H1 (cell line): ENCODE measurements at regions not wholly inside any gene's neighbourhood (a gene's known extent, or its start where the extent isn't known, plus 50 kb on each side); places are given as distances from the start of the nearest gene placed in this dataset.

ENCODE experiments used
- CTCF ChIA-PET: fragments of 300-600 bp; sonication (Branson Sonifier 250); formaldehyde crosslinking; loops from one replicate; lab custom pipeline; 2021; ENCODE audit not compliant: partially characterized antibody; lab: Charles Lee
- POLR2A ChIA-PET: fragments of 300-600 bp; sonication (Branson Sonifier 250); formaldehyde crosslinking; loops from one replicate; lab custom pipeline; 2021; ENCODE audit warnings: inconsistent platforms; ENCODE audit not compliant: partially characterized antibody; lab: Charles Lee
- DNase-seq, 2 experiments: peaks; one replicate each; pipeline versions ENCODE4 v3.0.0 to v3.0.0-alpha.2; 2010 to 2022; ENCODE audit warnings: low spot score in 2 of 2, low read depth in 1 of 2, mixed read lengths in 1 of 2
- FAIRE-seq: peaks from 2 replicates; lab custom pipeline; 2011; peaks lifted over from hg19 to GRCh38; lab: Jason Lieb, UNC
- H2AFZ ChIP-seq: 2 replicates; pipeline ENCODE4 v1.8.1; 2012; ENCODE audit warnings: low read length, inconsistent platforms
- H2AK5ac ChIP-seq: 2 replicates; pipeline ENCODE4 v1.6.1; 2013; ENCODE audit warnings: low read depth, low read length
- H2BK120ac ChIP-seq: replicated peaks from 2 replicates; pipeline ENCODE3; 2013; ENCODE audit warnings: low read depth, low read length, inconsistent platforms
- H2BK12ac ChIP-seq: 2 replicates; pipeline ENCODE4 v1.6.1; 2013; ENCODE audit warnings: low read depth, low read length
- H2BK15ac ChIP-seq: 2 replicates; pipeline ENCODE4 v1.6.1; 2013; ENCODE audit warnings: low read length
- H2BK20ac ChIP-seq: 2 replicates; pipeline ENCODE4 v1.6.1; 2013; ENCODE audit warnings: low read length
- H2BK5ac ChIP-seq: 2 replicates; pipeline ENCODE4 v1.6.1; 2013; ENCODE audit warnings: low read depth, low read length
- H3K14ac ChIP-seq: 2 replicates; pipeline ENCODE4 v1.6.1; 2013; ENCODE audit warnings: inconsistent platforms; ENCODE audit not compliant: insufficient read length
- H3K18ac ChIP-seq: 2 replicates; pipeline ENCODE4 v1.6.1; 2013; ENCODE audit warnings: low read length; ENCODE audit errors: extremely low read depth
- H3K23ac ChIP-seq: 2 replicates; pipeline ENCODE4 v1.6.1; 2013; ENCODE audit warnings: inconsistent platforms; ENCODE audit not compliant: insufficient read length
- H3K23me2 ChIP-seq: 2 replicates; pipeline ENCODE4 v1.6.1; 2013; ENCODE audit warnings: low read depth, low read length
- H3K27ac ChIP-seq: 2 replicates; pipeline ENCODE4 v1.6.1; 2011; ENCODE audit warnings: low read depth, low read length, inconsistent platforms
- H3K27me3 ChIP-seq, 4 experiments: replicated peaks in 1 of 4; 1 replicate in 1 of 4; 2 replicates in 3 of 4; pipeline versions ENCODE4 v1.6.1 to v1.8.1; 2011 to 2013; ENCODE audit warnings: low read length in 3 of 4, mild to moderate bottlenecking in 3 of 4, inconsistent platforms in 2 of 4, mixed read lengths in 2 of 4, moderate library complexity in 1 of 4; ENCODE audit not compliant: control insufficient read depth in 3 of 4, insufficient read depth in 3 of 4; ENCODE audit errors: extremely low read depth in 1 of 4
- H3K36me3 ChIP-seq, 4 experiments: 2 replicates each; pipeline versions ENCODE4 v1.6.1 to v1.8.1; 2011 to 2013; ENCODE audit warnings: mild to moderate bottlenecking in 4 of 4, low read length in 3 of 4, moderate library complexity in 2 of 4, control low read depth in 1 of 4, inconsistent platforms in 1 of 4; ENCODE audit not compliant: insufficient read depth in 4 of 4, control insufficient read depth in 2 of 4
- H3K4ac ChIP-seq: replicated peaks from 2 replicates; pipeline ENCODE3; 2013; ENCODE audit warnings: low read length, low read depth, mixed read lengths, inconsistent platforms; ENCODE audit not compliant: insufficient read length
- H3K4me1 ChIP-seq, 4 experiments: replicated peaks in 1 of 4; 1 replicate in 1 of 4; 2 replicates in 3 of 4; pipeline versions ENCODE4 v1.6.1 to v1.8.1; 2011 to 2013; ENCODE audit warnings: low read length in 3 of 4, inconsistent platforms in 2 of 4, mixed read lengths in 1 of 4; ENCODE audit not compliant: insufficient read depth in 4 of 4, control insufficient read depth in 3 of 4
- H3K4me2 ChIP-seq, 2 experiments: 2 replicates each; pipeline versions ENCODE4 v1.6.1 to v1.8.1; 2011 to 2013; ENCODE audit warnings: low read depth in 2 of 2, low read length in 2 of 2, control low read depth in 1 of 2, inconsistent platforms in 1 of 2, mild to moderate bottlenecking in 1 of 2; ENCODE audit not compliant: insufficient read depth in 1 of 2
- H3K4me3 ChIP-seq, 4 experiments: fragments of 200-600, 300-600 bp in 1 of 4; sonication (generic), shearing (Covaris generic), sonication (Bioruptor Twin) in 1 of 4; 2 replicates each; pipeline versions ENCODE4 v1.5.1 to v1.8.1; 2011 to 2016; ENCODE audit warnings: low read length in 4 of 4, low read depth in 3 of 4, control low read depth in 2 of 4, inconsistent platforms in 2 of 4, mild to moderate bottlenecking in 2 of 4, mixed read lengths in 1 of 4, moderate library complexity in 1 of 4; ENCODE audit not compliant: insufficient read depth in 2 of 4; ENCODE audit errors: extremely low read depth in 1 of 4
- H3K56ac ChIP-seq: replicated peaks from 2 replicates; pipeline ENCODE3; 2013; ENCODE audit warnings: low read depth, mild to moderate bottlenecking, mixed read lengths, low read length, inconsistent platforms; ENCODE audit not compliant: insufficient read length
- H3K79me1 ChIP-seq: 2 replicates; pipeline ENCODE4 v1.6.1; 2013; ENCODE audit warnings: low read depth, low read length, control low read depth
- H3K79me2 ChIP-seq, 2 experiments: 2 replicates each; pipeline versions ENCODE4 v1.6.1 to v1.8.1; 2012 to 2013; ENCODE audit warnings: low read length in 2 of 2, mild to moderate bottlenecking in 2 of 2, inconsistent platforms in 1 of 2; ENCODE audit not compliant: insufficient read depth in 2 of 2, control insufficient read depth in 1 of 2
- H3K9ac ChIP-seq, 4 experiments: replicated peaks in 1 of 4; 1 replicate in 1 of 4; 2 replicates in 3 of 4; pipeline versions ENCODE4 v1.6.1 to v1.8.1; 2011 to 2013; ENCODE audit warnings: low read depth in 3 of 4, low read length in 3 of 4, control low read depth in 2 of 4, mild to moderate bottlenecking in 2 of 4, moderate library complexity in 2 of 4, inconsistent platforms in 1 of 4; ENCODE audit errors: extremely low read depth in 1 of 4
- H3K9me3 ChIP-seq, 2 experiments: 2 replicates each; pipeline versions ENCODE4 v1.6.1 to v1.8.1; 2012 to 2013; ENCODE audit warnings: mild to moderate bottlenecking in 2 of 2, moderate library complexity in 2 of 2, control low read depth in 1 of 2, inconsistent platforms in 1 of 2, low read depth in 1 of 2, low read length in 1 of 2, mixed read lengths in 1 of 2; ENCODE audit not compliant: insufficient read depth in 2 of 2
- H4K20me1 ChIP-seq, 2 experiments: replicated peaks in 1 of 2; 2 replicates each; pipeline versions ENCODE3 to v1.8.1; 2011 to 2013; ENCODE audit warnings: inconsistent platforms in 2 of 2, low read length in 2 of 2, mild to moderate bottlenecking in 1 of 2; ENCODE audit not compliant: insufficient read depth in 2 of 2, control insufficient read depth in 1 of 2
- H4K5ac ChIP-seq: 2 replicates; pipeline ENCODE4 v1.6.1; 2013; ENCODE audit warnings: low read length, low read depth, mixed read lengths, inconsistent platforms; ENCODE audit not compliant: insufficient read length
- H4K8ac ChIP-seq: 2 replicates; pipeline ENCODE4 v1.8.0; 2013; ENCODE audit warnings: mild to moderate bottlenecking, moderate library complexity, low read length, inconsistent platforms; ENCODE audit not compliant: insufficient read depth; ENCODE audit errors: extremely low read depth
- H4K91ac ChIP-seq: replicated peaks from 2 replicates; pipeline ENCODE3; 2013; ENCODE audit warnings: low read length, mixed read lengths, inconsistent platforms; ENCODE audit not compliant: insufficient read length
- GABPA ChIP-seq: IDR thresholded peaks from 2 replicates; pipeline ENCODE4 v1.6.1; 2011; ENCODE audit warnings: mild to moderate bottlenecking, low read length, moderate library complexity, borderline replicate concordance; ENCODE audit not compliant: insufficient read depth
- HDAC2 ChIP-seq, 2 experiments: fragments of 300-600 bp in 1 of 2; sonication (generic) in 1 of 2; IDR thresholded peaks; 2 replicates each; pipeline ENCODE4 v1.6.1; 2011 to 2012; ENCODE audit warnings: low read depth in 2 of 2, low read length in 2 of 2, mild to moderate bottlenecking in 2 of 2, moderate library complexity in 2 of 2, borderline replicate concordance in 1 of 2, inconsistent platforms in 1 of 2
- KDM1A ChIP-seq: fragments of 200-600, 300-600 bp; sonication (generic); IDR thresholded peaks from 2 replicates; pipeline ENCODE4 v1.7.1; 2016; ENCODE audit warnings: mild to moderate bottlenecking, low read length, borderline replicate concordance
- KDM5A ChIP-seq: fragments of 200-600 bp; IDR thresholded peaks from 2 replicates; pipeline ENCODE4 v1.7.1; 2012; ENCODE audit warnings: mild to moderate bottlenecking, low read length, inconsistent platforms, mixed read lengths
- MAFK ChIP-seq: IDR thresholded peaks from 2 replicates; pipeline ENCODE4 v1.6.1; 2012; ENCODE audit warnings: low read depth, mild to moderate bottlenecking, improper control_type of control experiment, low read length
- NANOG ChIP-seq: IDR thresholded peaks from 2 replicates; pipeline ENCODE4 v1.6.1; 2011; ENCODE audit warnings: low read length, low read depth, mild to moderate bottlenecking, inconsistent platforms; ENCODE audit not compliant: insufficient read depth, poor library complexity, severe bottlenecking
- POLR2AphosphoS5 ChIP-seq: IDR thresholded peaks from 2 replicates; pipeline ENCODE4 v1.6.1; 2011; ENCODE audit warnings: low read depth, low read length
- RFX5 ChIP-seq: IDR thresholded peaks from 2 replicates; pipeline ENCODE4 v1.6.1; 2011; ENCODE audit warnings: low read depth, low read length, improper control_type of control experiment, borderline replicate concordance
- SIN3A ChIP-seq, 2 experiments: IDR thresholded peaks in 1 of 2; conservative IDR thresholded peaks in 1 of 2; 2 replicates each; pipeline ENCODE4 v1.6.1; 2011 to 2012; ENCODE audit warnings: low read length in 2 of 2, improper control_type of control experiment in 1 of 2, low read depth in 1 of 2, mild to moderate bottlenecking in 1 of 2
- SIRT6 ChIP-seq: IDR thresholded peaks from one replicate; pipeline ENCODE4 v1.7.1; 2012; ENCODE audit warnings: low read length, inconsistent platforms
- SIX5 ChIP-seq: IDR thresholded peaks from 2 replicates; pipeline ENCODE4 v1.6.1; 2011; ENCODE audit warnings: mild to moderate bottlenecking, low read depth, low read length
- SUZ12 ChIP-seq: fragments of 200-600 bp; sonication (generic); IDR thresholded peaks from 2 replicates; pipeline ENCODE4 v1.6.1; 2012; ENCODE audit warnings: mild to moderate bottlenecking, inconsistent platforms, low read length, moderate library complexity, mixed read lengths
- TAF7 ChIP-seq: optimal IDR thresholded peaks from 2 replicates; pipeline ENCODE3; 2011; ENCODE audit warnings: low read depth, mild to moderate bottlenecking, inconsistent platforms, low read length, moderate library complexity, borderline replicate concordance
- TCF12 ChIP-seq: IDR thresholded peaks from 2 replicates; pipeline ENCODE4 v1.6.1; 2011; ENCODE audit warnings: low read depth, mild to moderate bottlenecking, low read length
- WGBS, 2 experiments: shearing (Covaris generic) in 1 of 2; methylation state at CpG; one replicate each; pipeline versions ENCODE4 v1.1.6 to v1.1.7; 2013 to 2015; ENCODE audit warnings: low lambda C conversion rate in 2 of 2, mixed read lengths in 2 of 2, inconsistent platforms in 1 of 2, low coverage in 1 of 2, missing lambda C conversion rate in 1 of 2; ENCODE audit not compliant: insufficient replicate concordance in 2 of 2, insufficient coverage in 1 of 2, insufficient read length in 1 of 2; ENCODE audit errors: extremely low coverage in 1 of 2, missing lambda C conversion rate in 1 of 2; 5-methylcytosine and 5-hydroxymethylcytosine counted together
- TF ChIP-seq, protein P1 (sequence below): IDR thresholded peaks from 2 replicates; pipeline ENCODE4 v1.6.1; 2012; ENCODE audit warnings: inconsistent platforms

GRCh38 chr6:121940728-121941127, 458.7 kb upstream of the HSF2 start:
- no peak overlapping the region for H3K9ac ChIP-seq
- H2BK15ac ChIP-seq: no peak overlapping the region
- no peak overlapping the region for H3K4ac ChIP-seq
- no peak overlapping the region for H4K8ac ChIP-seq
- POLR2A ChIA-PET: no interaction called here
- H2BK5ac ChIP-seq: no peak overlapping the region
- H3K23ac ChIP-seq: no peak overlapping the region
- no peak overlapping the region for H4K91ac ChIP-seq
- H3K14ac ChIP-seq: no peak overlapping the region
- no peaks in the 10 kb centered on the region for H3K79me1 ChIP-seq
- H2BK20ac ChIP-seq: no peak overlapping the region
- FAIRE-seq (no peak), DNase-seq (no peak)
- no peak overlapping the region for H3K4me2 ChIP-seq
- no peak overlapping the region for H3K27ac ChIP-seq
- H2AK5ac ChIP-seq: no peak overlapping the region
- 91% methylated on average over 2 of the region's 2 CpGs; no CpG with 5 or more reads in 1 of the 2 experiments for WGBS, 2 experiments
- no peak overlapping the region for H4K5ac ChIP-seq
- no peak overlapping the region for H2AFZ ChIP-seq
- no peaks in the 10 kb centered on the region for H3K79me2 ChIP-seq
- H4K20me1 ChIP-seq: no peaks in the 10 kb centered on the region
- H3K56ac ChIP-seq: no peak overlapping the region
- no peaks in the 10 kb centered on the region for H3K23me2 ChIP-seq
- no peaks in the 10 kb centered on the region for H3K36me3 ChIP-seq
- H3K18ac ChIP-seq: no peak overlapping the region
- H2BK12ac ChIP-seq: no peak overlapping the region
- no peak overlapping the region for H3K4me3 ChIP-seq
- CTCF ChIA-PET: no interaction called here
- no peaks in the 10 kb centered on the region for H3K27me3 ChIP-seq
- H3K9me3 ChIP-seq: no peaks in the 10 kb centered on the region
- H2BK120ac ChIP-seq: no peak overlapping the region
- H3K4me1 ChIP-seq: no peaks in the 10 kb centered on the region
- TF ChIP-seq KDM1A (no peak), SUZ12 (no peak), SIRT6 (no peak), KDM5A (no peak), POLR2AphosphoS5 (no peak), MAFK (no peak), SIX5 (no peak), HDAC2 (IDR thresholded peaks at IDR 0.05; ENCODE audit: borderline replicate concordance in 1 of 2, low read depth in 2 of 2, low read length in 2 of 2) (no peak), GABPA (no peak), SIN3A (conservative IDR thresholded peaks at IDR 0.05 in 1 of 2, IDR thresholded peaks at IDR 0.05 in 1 of 2; ENCODE audit: low read depth in 1 of 2, low read length in 2 of 2) (no peak), RFX5 (no peak), TAF7 (no peak), TCF12 (no peak), NANOG (no peak)
- TF ChIP-seq, protein P1, sequence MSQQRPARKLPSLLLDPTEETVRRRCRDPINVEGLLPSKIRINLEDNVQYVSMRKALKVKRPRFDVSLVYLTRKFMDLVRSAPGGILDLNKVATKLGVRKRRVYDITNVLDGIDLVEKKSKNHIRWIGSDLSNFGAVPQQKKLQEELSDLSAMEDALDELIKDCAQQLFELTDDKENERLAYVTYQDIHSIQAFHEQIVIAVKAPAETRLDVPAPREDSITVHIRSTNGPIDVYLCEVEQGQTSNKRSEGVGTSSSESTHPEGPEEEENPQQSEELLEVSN: no peak
